Liver (tissue), 3 donors: ENCODE measurements at regions not wholly inside any gene's neighbourhood (a gene's known extent, or its start where the extent isn't known, plus 50 kb on each side); places are given as distances from the start of the nearest gene placed in this dataset.

Source experiments
- ATF3 ChIP-seq: IDR thresholded peaks from 2 replicates; pipeline ENCODE4 v1.6.1; 2016; ENCODE audit warnings: antibody characterized with exemption
- CTCF ChIP-seq: fragments of 150-350 bp; IDR thresholded peaks from 2 replicates; pipeline ENCODE4 v1.5.1; 2017; ENCODE audit warnings: improper control_type of control experiment, low read depth, low read length; ENCODE audit not compliant: missing input control
- RAD21 ChIP-seq, 2 donors: IDR thresholded peaks; 2 replicates each; pipeline ENCODE4 v1.6.1; 2016; ENCODE audit warnings: antibody characterized with exemption in 2 of 2, mild to moderate bottlenecking in 2 of 2
- REST ChIP-seq: IDR thresholded peaks from 2 replicates; pipeline ENCODE4 v1.6.1; 2016; ENCODE audit warnings: antibody characterized with exemption, mild to moderate bottlenecking
- RXRA ChIP-seq, 2 donors: IDR thresholded peaks; 2 replicates each; pipeline ENCODE4 v1.6.1; 2017 to 2018; ENCODE audit warnings: antibody characterized with exemption in 2 of 2, mild to moderate bottlenecking in 1 of 2
- SP1 ChIP-seq: IDR thresholded peaks from 2 replicates; pipeline ENCODE4 v1.6.1; 2018; ENCODE audit warnings: antibody characterized with exemption, mild to moderate bottlenecking
- TAF1 ChIP-seq: conservative IDR thresholded peaks from 2 replicates; pipeline ENCODE4 v1.6.1; 2016; ENCODE audit warnings: antibody characterized with exemption, mild to moderate bottlenecking
- TF ChIP-seq, protein P1 (sequence below): IDR thresholded peaks from 2 replicates; pipeline ENCODE4 v1.6.1; 2016; ENCODE audit warnings: antibody characterized with exemption
- donor health status: healthy.
- donor health status: healthy.

GRCh38 chr4:27429364-27429871, 568.8 kb downstream of the STIM2 start:
- TF ChIP-seq, protein P1, sequence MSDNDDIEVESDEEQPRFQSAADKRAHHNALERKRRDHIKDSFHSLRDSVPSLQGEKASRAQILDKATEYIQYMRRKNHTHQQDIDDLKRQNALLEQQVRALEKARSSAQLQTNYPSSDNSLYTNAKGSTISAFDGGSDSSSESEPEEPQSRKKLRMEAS = no peak
- TF ChIP-seq RAD21 (IDR thresholded peaks at IDR 0.05) (no peak), RXRA (IDR thresholded peaks at IDR 0.05) (no peak), REST (no peak), CTCF (no peak), ATF3 (no peak), TAF1 (no peak), SP1 (no peak)
